H1 (cell line): ENCODE measurements at regions not wholly inside any gene's neighbourhood (a gene's known extent, or its start where the extent isn't known, plus 50 kb on each side); places are given as distances from the start of the nearest gene placed in this dataset.

Experiments
- CTCF ChIA-PET: fragments of 300-600 bp; sonication (Branson Sonifier 250); formaldehyde crosslinking; loops from one replicate; lab custom pipeline; 2021; ENCODE audit not compliant: partially characterized antibody; lab: Charles Lee
- POLR2A ChIA-PET: fragments of 300-600 bp; sonication (Branson Sonifier 250); formaldehyde crosslinking; loops from one replicate; lab custom pipeline; 2021; ENCODE audit warnings: inconsistent platforms; ENCODE audit not compliant: partially characterized antibody; lab: Charles Lee
- DNase-seq, 2 experiments: peaks; one replicate each; pipeline versions ENCODE4 v3.0.0 to v3.0.0-alpha.2; 2010 to 2022; ENCODE audit warnings: low spot score in 2 of 2, low read depth in 1 of 2, mixed read lengths in 1 of 2
- FAIRE-seq: peaks from 2 replicates; lab custom pipeline; 2011; peaks lifted over from hg19 to GRCh38; lab: Jason Lieb, UNC
- H2AFZ ChIP-seq: 2 replicates; pipeline ENCODE4 v1.8.1; 2012; ENCODE audit warnings: low read length, inconsistent platforms
- H2AK5ac ChIP-seq: 2 replicates; pipeline ENCODE4 v1.6.1; 2013; ENCODE audit warnings: low read depth, low read length
- H2BK120ac ChIP-seq: replicated peaks from 2 replicates; pipeline ENCODE3; 2013; ENCODE audit warnings: low read depth, low read length, inconsistent platforms
- H2BK12ac ChIP-seq: 2 replicates; pipeline ENCODE4 v1.6.1; 2013; ENCODE audit warnings: low read depth, low read length
- H2BK15ac ChIP-seq: 2 replicates; pipeline ENCODE4 v1.6.1; 2013; ENCODE audit warnings: low read length
- H2BK20ac ChIP-seq: 2 replicates; pipeline ENCODE4 v1.6.1; 2013; ENCODE audit warnings: low read length
- H2BK5ac ChIP-seq: 2 replicates; pipeline ENCODE4 v1.6.1; 2013; ENCODE audit warnings: low read depth, low read length
- H3K14ac ChIP-seq: 2 replicates; pipeline ENCODE4 v1.6.1; 2013; ENCODE audit warnings: inconsistent platforms; ENCODE audit not compliant: insufficient read length
- H3K18ac ChIP-seq: 2 replicates; pipeline ENCODE4 v1.6.1; 2013; ENCODE audit warnings: low read length; ENCODE audit errors: extremely low read depth
- H3K23ac ChIP-seq: 2 replicates; pipeline ENCODE4 v1.6.1; 2013; ENCODE audit warnings: inconsistent platforms; ENCODE audit not compliant: insufficient read length
- H3K23me2 ChIP-seq: 2 replicates; pipeline ENCODE4 v1.6.1; 2013; ENCODE audit warnings: low read depth, low read length
- H3K27ac ChIP-seq: 2 replicates; pipeline ENCODE4 v1.6.1; 2011; ENCODE audit warnings: low read depth, low read length, inconsistent platforms
- H3K27me3 ChIP-seq, 4 experiments: replicated peaks in 1 of 4; 1 replicate in 1 of 4; 2 replicates in 3 of 4; pipeline versions ENCODE4 v1.6.1 to v1.8.1; 2011 to 2013; ENCODE audit warnings: low read length in 3 of 4, mild to moderate bottlenecking in 3 of 4, inconsistent platforms in 2 of 4, mixed read lengths in 2 of 4, moderate library complexity in 1 of 4; ENCODE audit not compliant: control insufficient read depth in 3 of 4, insufficient read depth in 3 of 4; ENCODE audit errors: extremely low read depth in 1 of 4
- H3K36me3 ChIP-seq, 4 experiments: 2 replicates each; pipeline versions ENCODE4 v1.6.1 to v1.8.1; 2011 to 2013; ENCODE audit warnings: mild to moderate bottlenecking in 4 of 4, low read length in 3 of 4, moderate library complexity in 2 of 4, control low read depth in 1 of 4, inconsistent platforms in 1 of 4; ENCODE audit not compliant: insufficient read depth in 4 of 4, control insufficient read depth in 2 of 4
- H3K4ac ChIP-seq: replicated peaks from 2 replicates; pipeline ENCODE3; 2013; ENCODE audit warnings: low read length, low read depth, mixed read lengths, inconsistent platforms; ENCODE audit not compliant: insufficient read length
- H3K4me1 ChIP-seq, 4 experiments: replicated peaks in 1 of 4; 1 replicate in 1 of 4; 2 replicates in 3 of 4; pipeline versions ENCODE4 v1.6.1 to v1.8.1; 2011 to 2013; ENCODE audit warnings: low read length in 3 of 4, inconsistent platforms in 2 of 4, mixed read lengths in 1 of 4; ENCODE audit not compliant: insufficient read depth in 4 of 4, control insufficient read depth in 3 of 4
- H3K4me2 ChIP-seq, 2 experiments: 2 replicates each; pipeline versions ENCODE4 v1.6.1 to v1.8.1; 2011 to 2013; ENCODE audit warnings: low read depth in 2 of 2, low read length in 2 of 2, control low read depth in 1 of 2, inconsistent platforms in 1 of 2, mild to moderate bottlenecking in 1 of 2; ENCODE audit not compliant: insufficient read depth in 1 of 2
- H3K4me3 ChIP-seq, 4 experiments: fragments of 200-600, 300-600 bp in 1 of 4; sonication (generic), shearing (Covaris generic), sonication (Bioruptor Twin) in 1 of 4; 2 replicates each; pipeline versions ENCODE4 v1.5.1 to v1.8.1; 2011 to 2016; ENCODE audit warnings: low read length in 4 of 4, low read depth in 3 of 4, control low read depth in 2 of 4, inconsistent platforms in 2 of 4, mild to moderate bottlenecking in 2 of 4, mixed read lengths in 1 of 4, moderate library complexity in 1 of 4; ENCODE audit not compliant: insufficient read depth in 2 of 4; ENCODE audit errors: extremely low read depth in 1 of 4
- H3K56ac ChIP-seq: replicated peaks from 2 replicates; pipeline ENCODE3; 2013; ENCODE audit warnings: low read depth, mild to moderate bottlenecking, mixed read lengths, low read length, inconsistent platforms; ENCODE audit not compliant: insufficient read length
- H3K79me1 ChIP-seq: 2 replicates; pipeline ENCODE4 v1.6.1; 2013; ENCODE audit warnings: low read depth, low read length, control low read depth
- H3K79me2 ChIP-seq, 2 experiments: 2 replicates each; pipeline versions ENCODE4 v1.6.1 to v1.8.1; 2012 to 2013; ENCODE audit warnings: low read length in 2 of 2, mild to moderate bottlenecking in 2 of 2, inconsistent platforms in 1 of 2; ENCODE audit not compliant: insufficient read depth in 2 of 2, control insufficient read depth in 1 of 2
- H3K9ac ChIP-seq, 4 experiments: replicated peaks in 1 of 4; 1 replicate in 1 of 4; 2 replicates in 3 of 4; pipeline versions ENCODE4 v1.6.1 to v1.8.1; 2011 to 2013; ENCODE audit warnings: low read depth in 3 of 4, low read length in 3 of 4, control low read depth in 2 of 4, mild to moderate bottlenecking in 2 of 4, moderate library complexity in 2 of 4, inconsistent platforms in 1 of 4; ENCODE audit errors: extremely low read depth in 1 of 4
- H3K9me3 ChIP-seq, 2 experiments: 2 replicates each; pipeline versions ENCODE4 v1.6.1 to v1.8.1; 2012 to 2013; ENCODE audit warnings: mild to moderate bottlenecking in 2 of 2, moderate library complexity in 2 of 2, control low read depth in 1 of 2, inconsistent platforms in 1 of 2, low read depth in 1 of 2, low read length in 1 of 2, mixed read lengths in 1 of 2; ENCODE audit not compliant: insufficient read depth in 2 of 2
- H4K20me1 ChIP-seq, 2 experiments: replicated peaks in 1 of 2; 2 replicates each; pipeline versions ENCODE3 to v1.8.1; 2011 to 2013; ENCODE audit warnings: inconsistent platforms in 2 of 2, low read length in 2 of 2, mild to moderate bottlenecking in 1 of 2; ENCODE audit not compliant: insufficient read depth in 2 of 2, control insufficient read depth in 1 of 2
- H4K5ac ChIP-seq: 2 replicates; pipeline ENCODE4 v1.6.1; 2013; ENCODE audit warnings: low read length, low read depth, mixed read lengths, inconsistent platforms; ENCODE audit not compliant: insufficient read length
- H4K8ac ChIP-seq: 2 replicates; pipeline ENCODE4 v1.8.0; 2013; ENCODE audit warnings: mild to moderate bottlenecking, moderate library complexity, low read length, inconsistent platforms; ENCODE audit not compliant: insufficient read depth; ENCODE audit errors: extremely low read depth
- H4K91ac ChIP-seq: replicated peaks from 2 replicates; pipeline ENCODE3; 2013; ENCODE audit warnings: low read length, mixed read lengths, inconsistent platforms; ENCODE audit not compliant: insufficient read length
- ASH2L ChIP-seq: fragments of 200-600, 300-600 bp; sonication (generic); IDR thresholded peaks from one replicate; pipeline ENCODE4 v1.7.1; 2017; ENCODE audit warnings: low read length
- CREB1 ChIP-seq: IDR thresholded peaks from 2 replicates; pipeline ENCODE4 v1.6.1; 2012; ENCODE audit warnings: inconsistent platforms
- FOSL1 ChIP-seq: IDR thresholded peaks from 2 replicates; pipeline ENCODE4 v1.6.1; 2011; ENCODE audit warnings: mild to moderate bottlenecking, low read depth, low read length, moderate library complexity; ENCODE audit not compliant: insufficient read depth
- HDAC6 ChIP-seq: IDR thresholded peaks from one replicate; pipeline ENCODE4 v1.7.1; 2012; ENCODE audit warnings: low read depth, mild to moderate bottlenecking, inconsistent platforms, low read length, moderate library complexity
- KDM5A ChIP-seq: fragments of 200-600 bp; IDR thresholded peaks from 2 replicates; pipeline ENCODE4 v1.7.1; 2012; ENCODE audit warnings: mild to moderate bottlenecking, low read length, inconsistent platforms, mixed read lengths
- MAFK ChIP-seq: IDR thresholded peaks from 2 replicates; pipeline ENCODE4 v1.6.1; 2012; ENCODE audit warnings: low read depth, mild to moderate bottlenecking, improper control_type of control experiment, low read length
- POLR2A ChIP-seq, 2 experiments: IDR thresholded peaks; 1 replicate in 1 of 2; 2 replicates in 1 of 2; pipeline ENCODE4 v1.6.1; 2011; ENCODE audit warnings: low read depth in 2 of 2, low read length in 2 of 2, mild to moderate bottlenecking in 2 of 2; ENCODE audit errors: control extremely low read depth in 1 of 2
- POU5F1 ChIP-seq: IDR thresholded peaks from 2 replicates; pipeline ENCODE4 v1.6.1; 2011; ENCODE audit warnings: low read depth, mild to moderate bottlenecking, low read length, moderate library complexity
- RNF2 ChIP-seq: fragments of 200-900, 300-1000 bp; sonication (generic); IDR thresholded peaks from 2 replicates; pipeline ENCODE4 v1.7.1; 2016; ENCODE audit warnings: borderline replicate concordance, low read depth, mild to moderate bottlenecking, antibody characterized with exemption, low read length; ENCODE audit not compliant: poor library complexity, severe bottlenecking; ENCODE audit errors: missing control alignments
- TCF12 ChIP-seq: IDR thresholded peaks from 2 replicates; pipeline ENCODE4 v1.6.1; 2011; ENCODE audit warnings: low read depth, mild to moderate bottlenecking, low read length
- ZNF274 ChIP-seq: IDR thresholded peaks from 2 replicates; pipeline ENCODE4 v1.7.0; 2012; ENCODE audit warnings: low read length, borderline replicate concordance; ENCODE audit errors: extremely low read depth
- WGBS, 2 experiments: shearing (Covaris generic) in 1 of 2; methylation state at CpG; one replicate each; pipeline versions ENCODE4 v1.1.6 to v1.1.7; 2013 to 2015; ENCODE audit warnings: low lambda C conversion rate in 2 of 2, mixed read lengths in 2 of 2, inconsistent platforms in 1 of 2, low coverage in 1 of 2, missing lambda C conversion rate in 1 of 2; ENCODE audit not compliant: insufficient replicate concordance in 2 of 2, insufficient coverage in 1 of 2, insufficient read length in 1 of 2; ENCODE audit errors: extremely low coverage in 1 of 2, missing lambda C conversion rate in 1 of 2; 5-methylcytosine and 5-hydroxymethylcytosine counted together
- TF ChIP-seq, protein P1 (sequence below): IDR thresholded peaks from 2 replicates; pipeline ENCODE4 v1.6.1; 2012; ENCODE audit warnings: inconsistent platforms
- TF ChIP-seq, protein P2 (sequence below): IDR thresholded peaks from 2 replicates; pipeline ENCODE4 v1.6.1; 2011; ENCODE audit warnings: low read length, improper control_type of control experiment

DNA sequence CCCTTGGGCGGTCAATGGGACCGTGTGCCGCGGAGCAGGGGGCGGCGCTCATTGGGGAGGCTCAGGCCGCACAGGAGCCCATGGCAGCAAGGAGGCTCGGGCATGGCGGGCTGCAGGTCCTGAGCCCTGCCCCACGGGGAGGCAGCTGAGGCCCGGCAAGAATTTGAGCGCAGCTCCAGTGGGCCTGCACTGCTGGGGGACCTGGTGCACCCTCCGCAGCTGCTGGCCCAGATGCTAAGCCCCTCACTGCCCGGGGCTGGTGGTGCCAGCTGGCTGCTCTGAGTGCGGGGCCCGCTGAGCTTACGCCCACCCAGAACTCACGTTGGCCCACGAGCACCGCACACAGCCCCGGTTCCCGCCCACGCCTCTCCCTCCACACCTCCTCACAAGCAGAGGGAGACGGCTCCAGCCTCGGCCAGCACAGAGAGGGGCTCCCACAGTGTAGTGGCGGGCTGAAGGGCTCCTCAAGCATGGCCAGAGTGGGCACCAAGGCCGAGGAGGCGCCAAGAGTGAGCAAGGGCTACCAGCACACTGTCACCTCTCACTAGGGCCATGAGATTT, 141.1 kb upstream of the OR13F1 start:
- H2BK5ac ChIP-seq = no peak overlapping the region
- no peak overlapping the region for H2BK120ac ChIP-seq
- H3K14ac ChIP-seq = no peak overlapping the region
- H3K4me1 ChIP-seq = 0 out of 7 replicates have a peak, but pooled peaks cover 0 to 2% (median 0%) of the 10 kb centered on the region in 4 experiments
- no peaks in the 10 kb centered on the region for H3K27me3 ChIP-seq
- no peak overlapping the region for H3K56ac ChIP-seq
- no peak overlapping the region for H3K23ac ChIP-seq
- H3K79me2 ChIP-seq = no peaks in the 10 kb centered on the region
- H2BK20ac ChIP-seq = no peak overlapping the region
- no peak overlapping the region for H4K91ac ChIP-seq
- H3K9me3 ChIP-seq = peaks cover 5 to 14% of the 10 kb centered on the region in 2 experiments; a peak in 2 of 4 replicates
- H2AK5ac ChIP-seq = no peak overlapping the region
- H3K4me2 ChIP-seq = no peak overlapping the region
- 99% methylated on average over 16 of the region's 28 CpGs; no CpG with 5 or more reads in 1 of the 2 experiments for WGBS, 2 experiments
- no peak overlapping the region for H4K8ac ChIP-seq
- FAIRE-seq (no peak), DNase-seq (no peak)
- H4K5ac ChIP-seq = no peak overlapping the region
- no peak overlapping the region for H3K18ac ChIP-seq
- CTCF ChIA-PET = interaction anchor here (1.0 to 1.3 kb wide), 2 partner anchors 22 to 186 kb away, joined by 3 read pairs; no protein-coding TSS in a partner anchor
- H3K23me2 ChIP-seq = no peaks in the 10 kb centered on the region
- H2BK12ac ChIP-seq = no peak overlapping the region
- H3K36me3 ChIP-seq = peaks cover 0 to 3% (median 0%) of the 10 kb centered on the region in 4 experiments; a peak in 1 of 8 replicates
- POLR2A ChIA-PET = no interaction called here
- H2BK15ac ChIP-seq = no peak overlapping the region
- no peak overlapping the region for H3K4ac ChIP-seq
- no peak overlapping the region for H2AFZ ChIP-seq
- H3K9ac ChIP-seq = no peak overlapping the region
- no peaks in the 10 kb centered on the region for H4K20me1 ChIP-seq
- H3K79me1 ChIP-seq = no peaks in the 10 kb centered on the region
- no peak overlapping the region for H3K4me3 ChIP-seq
- no peak overlapping the region for H3K27ac ChIP-seq
- no peak for TF ChIP-seq MAFK
- TF ChIP-seq CREB1 = no peak
- TF ChIP-seq, protein P1, sequence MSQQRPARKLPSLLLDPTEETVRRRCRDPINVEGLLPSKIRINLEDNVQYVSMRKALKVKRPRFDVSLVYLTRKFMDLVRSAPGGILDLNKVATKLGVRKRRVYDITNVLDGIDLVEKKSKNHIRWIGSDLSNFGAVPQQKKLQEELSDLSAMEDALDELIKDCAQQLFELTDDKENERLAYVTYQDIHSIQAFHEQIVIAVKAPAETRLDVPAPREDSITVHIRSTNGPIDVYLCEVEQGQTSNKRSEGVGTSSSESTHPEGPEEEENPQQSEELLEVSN = no peak
- no peak for TF ChIP-seq TCF12
- TF ChIP-seq FOSL1 = no peak
- no peak for TF ChIP-seq POU5F1
- TF ChIP-seq, protein P2, sequence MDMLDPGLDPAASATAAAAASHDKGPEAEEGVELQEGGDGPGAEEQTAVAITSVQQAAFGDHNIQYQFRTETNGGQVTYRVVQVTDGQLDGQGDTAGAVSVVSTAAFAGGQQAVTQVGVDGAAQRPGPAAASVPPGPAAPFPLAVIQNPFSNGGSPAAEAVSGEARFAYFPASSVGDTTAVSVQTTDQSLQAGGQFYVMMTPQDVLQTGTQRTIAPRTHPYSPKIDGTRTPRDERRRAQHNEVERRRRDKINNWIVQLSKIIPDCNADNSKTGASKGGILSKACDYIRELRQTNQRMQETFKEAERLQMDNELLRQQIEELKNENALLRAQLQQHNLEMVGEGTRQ = no peak
- TF ChIP-seq ZNF274 = no peak
- TF ChIP-seq KDM5A = no peak
- TF ChIP-seq ASH2L = no peak
- TF ChIP-seq POLR2A (IDR thresholded peaks at IDR 0.05; ENCODE audit: control extremely low read depth in 1 of 2, low read depth in 2 of 2, low read length in 2 of 2) = no peak
- no peak for TF ChIP-seq HDAC6
- TF ChIP-seq RNF2 = no peak
